HG03135 (cell line): ENCODE measurements at regions not wholly inside any gene's neighbourhood (a gene's known extent, or its start where the extent isn't known, plus 50 kb on each side); places are given as distances from the start of the nearest gene placed in this dataset.

Source experiments
- ATAC-seq: cut with Tn5 transposase; IDR thresholded peaks from one replicate; pipeline ENCODE4 v1.9.1; 2021; ENCODE audit warnings: mild to moderate bottlenecking, moderate library complexity; ENCODE audit not compliant: unreplicated experiment

DNA sequence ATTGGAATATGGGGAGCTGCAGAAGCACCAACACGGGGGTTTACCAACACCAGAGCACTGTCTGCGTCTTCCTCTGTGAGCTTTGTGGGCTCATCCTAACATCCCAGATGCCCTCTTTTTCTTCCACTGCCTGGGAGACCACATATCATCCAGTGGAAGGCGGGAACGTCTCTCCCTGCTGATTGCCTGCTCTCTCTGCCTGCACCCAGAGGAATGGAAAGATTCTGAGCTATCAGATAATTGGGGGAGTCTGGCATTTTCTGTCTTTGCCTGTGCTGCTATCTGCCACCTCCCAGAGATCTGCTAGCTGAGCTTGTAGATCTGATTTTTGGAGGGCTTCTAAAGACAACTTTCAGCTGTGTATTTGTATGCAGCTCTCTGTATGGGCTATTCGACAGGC lies 166.2 kb upstream of the PLXNA2 start:
- ATAC-seq: no peak

DNA sequence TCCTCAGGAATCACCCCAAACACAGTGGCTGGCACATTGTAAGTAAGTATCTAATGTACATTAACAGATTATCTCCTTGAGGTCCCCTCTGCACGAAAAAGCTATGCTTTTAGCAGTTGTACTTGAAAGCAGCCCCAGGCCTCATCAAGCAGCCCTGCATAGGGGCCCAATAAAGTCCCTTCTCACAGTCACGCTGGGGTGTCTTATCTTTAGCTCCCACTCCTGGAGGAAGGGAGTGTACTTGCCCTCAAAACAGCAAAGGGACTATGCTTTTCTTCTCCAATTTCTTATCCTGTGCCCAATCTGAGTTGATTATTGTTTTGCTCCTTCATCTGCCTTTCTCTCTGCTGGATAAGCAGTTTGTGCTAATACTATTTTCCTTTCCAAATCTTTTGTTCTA lies 168.8 kb upstream of the PLXNA2 start:
- ATAC-seq: no peak

DNA sequence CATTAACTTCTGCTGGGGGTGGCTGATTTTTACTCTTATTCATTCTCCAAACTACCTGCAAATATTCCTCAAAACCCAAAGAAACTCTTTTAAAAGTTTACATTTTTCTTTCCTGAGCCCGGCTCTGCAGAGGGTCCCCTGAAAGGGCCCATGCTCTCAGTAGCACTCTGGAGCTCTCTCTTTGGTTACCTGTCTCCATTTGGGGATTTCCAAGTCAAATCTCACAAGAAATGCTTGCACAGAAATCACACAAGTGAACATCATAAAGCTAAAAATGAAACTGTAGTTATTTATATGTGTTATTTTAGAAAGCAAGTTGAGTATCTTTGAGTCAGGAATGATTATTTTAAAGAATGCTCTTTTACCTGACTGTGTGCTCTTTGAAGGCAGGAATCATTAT lies 174.5 kb upstream of the PLXNA2 start:
- no peak for ATAC-seq

DNA sequence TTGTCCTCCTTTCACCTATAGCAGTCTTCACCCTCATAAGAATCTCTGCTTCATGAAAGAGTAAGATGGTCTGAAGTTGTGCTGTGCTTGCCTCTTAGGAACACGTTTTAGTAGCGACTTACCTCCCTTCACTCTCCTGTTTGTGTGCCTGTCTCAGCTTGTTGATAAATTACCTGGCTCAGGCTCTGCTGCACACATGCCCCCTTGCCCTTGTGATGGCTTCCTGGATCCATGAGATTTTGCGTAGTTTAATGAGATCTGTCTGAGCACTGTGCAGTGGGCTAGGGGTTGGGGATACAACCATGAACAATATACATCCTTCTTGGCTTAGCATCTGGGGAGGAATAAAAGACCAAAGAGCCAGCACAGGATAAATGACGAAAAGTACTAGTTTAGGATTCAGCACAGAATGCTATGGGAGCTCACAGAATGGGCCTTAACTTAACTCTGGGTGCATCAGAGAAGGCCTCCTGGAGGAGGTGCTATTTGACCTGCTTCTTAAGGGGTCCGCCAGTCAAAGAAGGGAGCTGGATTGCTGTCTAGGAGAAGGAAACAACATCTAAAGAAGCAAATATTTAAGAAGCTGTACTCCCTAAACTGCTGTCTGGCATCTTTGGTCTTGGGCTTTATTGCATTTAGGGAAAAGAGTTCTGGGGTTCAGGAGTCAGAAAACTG lies 175.7 kb upstream of the PLXNA2 start:
- no peak for ATAC-seq

DNA sequence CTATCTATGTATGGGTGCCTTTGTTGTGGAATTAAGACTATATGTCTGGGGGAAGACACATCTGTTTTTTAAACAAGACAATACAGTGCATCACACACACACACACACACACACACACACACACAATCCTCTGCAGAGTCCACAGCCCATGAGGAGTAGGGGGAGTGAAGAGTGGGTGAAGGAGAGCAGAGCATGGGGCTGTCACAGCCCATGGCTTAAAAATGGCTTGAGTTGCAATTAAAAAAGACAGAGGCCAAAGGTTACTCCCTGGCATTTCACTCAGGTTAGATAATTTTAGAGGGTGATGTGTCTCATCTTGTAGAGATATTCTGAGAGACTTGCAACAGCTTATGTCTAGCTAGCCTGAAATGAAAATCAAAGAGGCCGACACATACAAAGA lies 176.5 kb upstream of the PLXNA2 start:
- no peak for ATAC-seq

DNA sequence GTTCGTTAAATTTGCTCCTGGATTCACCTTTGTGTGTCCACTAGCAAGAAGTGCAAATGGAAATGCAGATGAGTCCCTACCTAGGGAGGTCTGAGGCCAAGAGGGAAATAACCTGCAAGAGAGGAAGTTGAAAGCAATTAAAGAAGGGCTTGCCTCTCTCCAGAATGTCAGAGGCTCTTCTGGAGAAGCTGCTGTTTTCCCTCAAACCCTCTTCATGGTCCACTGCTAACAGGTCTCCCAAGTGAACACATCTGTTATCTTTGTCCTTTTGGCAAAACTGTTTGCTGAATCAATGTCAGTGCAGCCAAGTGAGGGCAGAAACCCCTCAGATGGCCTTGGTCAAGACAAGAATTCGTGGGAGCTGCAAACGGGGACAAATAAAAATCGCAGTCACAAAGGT lies 177.3 kb upstream of the PLXNA2 start:
- no peak for ATAC-seq

DNA sequence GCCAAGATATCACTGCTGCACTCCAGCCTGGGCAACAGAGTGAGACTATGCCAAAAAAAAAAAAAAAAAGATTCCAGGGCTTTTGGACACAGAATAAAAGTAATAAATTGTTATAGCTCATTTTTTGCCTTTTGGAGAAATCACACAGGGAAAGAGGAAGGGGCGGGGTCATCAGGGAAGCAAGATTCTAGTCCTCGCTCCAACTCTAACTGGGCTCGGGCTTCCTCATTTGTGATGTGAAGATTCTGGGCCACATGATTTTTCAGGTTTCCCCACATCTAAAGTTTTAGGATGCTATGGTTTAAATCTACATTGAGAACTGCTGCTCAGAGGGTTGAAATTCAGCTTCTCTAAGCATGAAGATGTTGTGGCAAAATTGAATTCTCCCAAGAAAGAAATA lies 179.3 kb upstream of the PLXNA2 start:
- ATAC-seq: no peak

DNA sequence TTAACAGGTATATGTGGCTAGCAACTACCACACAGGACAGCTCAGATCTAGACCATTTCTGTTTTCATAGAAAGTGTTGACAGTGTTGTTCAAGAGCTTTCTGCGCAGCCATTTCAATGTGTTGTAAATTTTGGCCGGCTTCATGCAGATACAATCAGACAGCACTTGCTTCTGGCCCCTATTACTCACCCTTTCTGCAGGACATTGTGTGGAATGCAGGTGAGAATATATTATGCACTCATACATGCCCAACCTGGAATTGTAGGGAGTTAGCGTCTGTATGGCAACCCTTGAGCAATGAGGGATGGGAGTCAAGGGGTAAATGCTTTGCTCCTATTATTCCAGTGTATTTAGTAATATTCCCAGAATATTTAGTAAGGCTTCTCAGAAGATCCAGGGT lies 180.9 kb upstream of the PLXNA2 start:
- no peak for ATAC-seq

DNA sequence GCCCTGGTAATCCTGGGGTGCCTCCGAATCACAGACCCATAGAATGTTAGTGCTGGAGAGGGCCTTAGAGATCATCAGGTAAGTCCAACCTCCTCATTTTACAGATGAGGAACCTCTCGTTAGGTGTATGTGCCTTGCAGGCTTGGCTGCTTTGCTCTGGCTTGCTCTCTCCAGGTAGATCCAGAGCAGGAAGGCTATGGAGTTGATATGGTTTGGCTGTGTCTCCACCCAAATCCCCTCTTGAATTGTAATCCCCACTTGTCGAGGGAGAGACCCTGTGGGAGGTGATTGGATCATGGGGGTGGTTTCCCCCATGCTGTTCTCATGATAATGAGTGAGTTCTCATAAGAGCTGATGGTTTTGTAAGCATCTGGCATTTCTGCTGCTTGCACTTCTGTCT lies 186.0 kb upstream of the PLXNA2 start:
- no peak for ATAC-seq

DNA sequence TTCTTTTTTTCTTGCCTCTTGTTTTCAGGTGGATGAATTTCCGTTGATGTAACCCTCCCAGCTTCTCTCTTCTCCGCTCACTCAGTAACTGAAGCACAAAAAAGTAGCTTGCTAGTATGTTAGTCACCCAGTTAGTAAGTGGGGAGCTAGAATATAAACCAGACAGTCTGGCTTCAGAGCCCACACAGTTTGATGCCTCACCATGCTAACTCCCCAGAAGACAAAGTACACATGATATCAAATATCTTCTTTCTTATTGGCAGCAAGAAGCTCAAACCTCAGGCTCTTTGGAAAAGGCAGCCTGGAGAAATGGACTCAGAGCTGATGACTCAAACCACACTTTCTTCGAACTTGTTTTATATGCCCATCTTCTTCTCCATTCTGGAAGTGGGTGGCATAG lies 187.5 kb upstream of the PLXNA2 start:
- ATAC-seq: no peak

DNA sequence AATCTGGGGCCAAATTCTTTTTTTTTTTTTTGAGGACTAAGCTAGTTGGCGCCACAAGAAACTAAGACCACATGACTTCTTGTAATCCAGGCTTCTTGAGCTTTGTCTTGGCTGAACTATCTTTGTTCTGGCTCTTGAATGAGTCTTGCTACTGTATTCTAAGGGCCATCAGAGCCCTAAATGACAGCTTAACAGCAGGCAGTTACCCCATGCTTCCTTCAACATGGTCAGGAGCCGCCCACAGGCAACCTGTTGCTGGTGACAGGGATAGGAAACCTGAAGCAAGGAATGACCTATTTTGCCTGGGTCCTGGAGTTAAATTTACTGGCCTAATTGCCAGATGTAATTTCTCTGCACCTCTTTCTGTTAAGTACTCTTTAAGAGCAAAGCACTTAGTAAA lies 188.2 kb upstream of the PLXNA2 start:
- no peak for ATAC-seq

DNA sequence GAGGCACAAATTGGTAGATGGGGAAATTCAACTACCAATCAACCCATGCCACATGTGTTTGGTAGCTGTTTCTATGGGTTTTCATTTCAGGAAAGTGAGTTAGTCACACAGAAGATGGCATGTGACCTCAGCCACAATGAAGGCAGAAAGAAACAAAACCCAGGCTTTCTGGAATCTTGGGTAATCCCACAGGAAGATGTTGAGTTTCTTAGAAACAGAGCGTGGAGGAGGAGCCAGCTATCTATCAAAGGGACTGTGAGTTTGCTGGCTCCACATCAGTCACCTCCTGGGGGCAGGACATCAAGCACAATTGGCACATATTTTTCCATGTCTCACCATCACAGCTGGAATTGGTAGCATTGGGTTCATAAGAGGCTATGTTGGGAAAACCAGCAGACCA lies 188.9 kb upstream of the PLXNA2 start:
- no peak for ATAC-seq

DNA sequence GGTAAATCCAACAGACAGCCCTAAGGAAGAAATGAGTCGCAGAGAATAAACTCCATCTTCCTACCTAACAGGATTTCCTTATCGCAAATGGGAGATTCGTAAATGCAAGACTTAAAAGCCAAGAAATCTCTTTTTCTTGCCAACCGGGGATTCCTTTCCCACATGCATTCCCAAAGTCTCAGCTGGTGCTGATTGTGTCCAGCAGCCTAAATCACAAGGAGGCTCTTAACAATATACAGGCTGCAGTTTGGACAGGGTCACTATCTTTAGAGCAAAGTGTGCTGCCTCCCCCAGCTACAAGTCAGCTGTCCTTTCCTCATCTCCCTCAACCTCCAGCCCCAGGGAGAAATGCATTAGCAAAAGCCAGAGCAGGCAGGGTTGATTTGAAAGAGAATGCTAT lies 189.8 kb upstream of the PLXNA2 start:
- no peak for ATAC-seq

DNA sequence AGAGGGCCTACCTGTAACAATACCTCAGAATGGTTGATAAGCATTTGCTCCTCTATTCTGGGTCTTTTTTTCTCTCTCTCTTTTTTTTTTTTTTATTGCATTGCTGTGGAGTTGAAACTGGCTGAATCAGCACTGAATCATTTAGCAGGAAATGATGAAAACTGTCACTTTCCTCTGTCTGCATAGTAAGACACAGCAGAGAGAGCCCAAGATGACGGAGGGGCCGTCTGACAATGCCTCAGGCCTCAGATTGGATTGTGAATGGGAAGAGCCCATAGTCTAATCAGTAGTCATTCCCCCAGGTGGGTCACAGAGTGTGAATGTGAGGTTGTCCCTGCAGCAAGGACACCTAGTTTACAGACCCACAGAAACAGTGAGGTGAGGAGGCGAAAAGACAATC lies 193.2 kb upstream of the PLXNA2 start:
- ATAC-seq: no peak

DNA sequence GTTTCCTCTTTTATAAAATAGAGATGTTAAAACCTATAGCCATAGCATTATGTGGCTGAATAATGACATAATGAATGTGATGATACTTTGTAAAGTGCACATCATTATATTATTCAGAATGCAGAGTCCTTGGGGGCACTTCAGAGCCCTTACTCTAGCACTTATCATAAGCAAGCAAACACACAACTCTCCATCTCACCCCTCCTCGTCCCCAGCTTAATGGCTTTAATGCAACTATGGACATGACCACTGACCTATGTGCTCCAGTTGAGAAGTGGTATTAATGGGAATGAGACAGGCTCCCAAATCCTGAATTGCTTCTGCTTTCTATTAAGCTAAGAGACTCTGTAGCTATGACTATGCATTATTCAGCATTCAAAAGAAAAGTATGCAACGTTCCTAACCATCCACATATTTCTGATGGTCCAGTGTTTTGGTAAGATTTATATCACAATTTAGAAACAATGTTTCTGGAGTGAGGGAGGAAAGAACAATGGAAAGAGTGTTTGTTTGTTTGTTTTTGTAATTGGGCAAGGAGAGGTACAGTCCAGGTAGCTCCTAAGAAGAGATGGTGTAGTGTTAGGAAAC lies 194.0 kb upstream of the PLXNA2 start:
- ATAC-seq: no peak

DNA sequence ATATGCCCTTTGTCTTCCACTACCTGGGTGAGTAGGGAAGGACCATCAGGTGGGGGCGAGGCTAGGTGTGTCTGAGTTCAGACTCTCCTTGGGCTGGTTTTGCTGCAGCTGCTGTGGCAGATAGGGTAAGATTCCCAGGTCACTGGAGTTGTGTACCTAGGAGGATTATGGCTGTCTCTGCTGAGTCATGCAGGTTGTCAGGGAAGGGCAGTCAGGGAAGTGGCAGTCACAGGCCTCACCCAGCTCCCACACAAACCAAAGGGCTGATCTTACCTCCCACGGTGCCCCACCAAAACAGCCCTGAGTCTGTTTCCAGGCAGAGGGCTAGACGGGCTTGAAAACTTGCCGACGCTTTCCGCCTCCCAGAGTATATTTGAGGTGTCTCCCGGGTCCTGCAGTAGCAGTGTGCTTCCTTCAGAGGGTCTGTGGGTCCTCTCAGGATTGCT lies 201.6 kb upstream of the PLXNA2 start:
- no peak for ATAC-seq

DNA sequence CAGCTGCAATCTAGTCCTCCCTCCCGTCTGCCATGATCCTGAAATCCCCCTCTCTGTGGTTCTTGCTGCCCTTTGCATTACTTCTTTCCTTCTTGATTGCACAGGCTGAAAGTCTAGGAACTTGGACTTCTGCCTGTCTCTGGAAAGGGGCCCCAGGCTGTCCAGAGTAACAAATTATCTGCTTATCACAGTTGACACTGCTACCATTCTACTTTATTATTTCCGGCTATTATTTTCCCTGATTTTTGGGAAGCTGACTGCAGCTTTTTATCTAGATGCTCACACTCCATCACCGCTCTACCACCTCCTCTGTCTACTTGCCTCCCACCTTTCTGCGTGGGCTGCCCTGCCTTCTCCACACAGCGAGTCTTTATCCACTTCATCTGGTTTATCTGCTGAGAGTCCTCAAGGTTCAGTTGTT lies 202.1 kb upstream of the PLXNA2 start:
- no peak for ATAC-seq

DNA sequence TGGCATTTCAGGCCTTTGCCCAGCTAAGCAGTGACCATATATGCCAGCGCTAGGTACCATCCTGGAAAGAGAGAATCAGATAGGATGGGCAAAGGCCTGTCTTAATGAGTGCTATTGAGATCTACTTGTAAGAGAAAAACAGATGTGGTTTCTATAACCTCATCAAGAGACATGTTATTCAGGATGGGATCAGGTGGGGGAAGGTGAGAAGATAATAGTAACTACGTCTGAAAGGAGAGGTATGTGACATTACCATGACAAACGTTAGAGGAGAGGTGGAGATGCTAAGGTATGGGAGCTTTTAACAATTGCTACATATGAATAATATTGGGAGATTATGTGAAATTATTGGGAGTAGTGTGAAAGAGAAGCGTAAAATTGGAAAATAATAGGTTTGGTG lies 204.2 kb upstream of the PLXNA2 start:
- ATAC-seq: no peak

DNA sequence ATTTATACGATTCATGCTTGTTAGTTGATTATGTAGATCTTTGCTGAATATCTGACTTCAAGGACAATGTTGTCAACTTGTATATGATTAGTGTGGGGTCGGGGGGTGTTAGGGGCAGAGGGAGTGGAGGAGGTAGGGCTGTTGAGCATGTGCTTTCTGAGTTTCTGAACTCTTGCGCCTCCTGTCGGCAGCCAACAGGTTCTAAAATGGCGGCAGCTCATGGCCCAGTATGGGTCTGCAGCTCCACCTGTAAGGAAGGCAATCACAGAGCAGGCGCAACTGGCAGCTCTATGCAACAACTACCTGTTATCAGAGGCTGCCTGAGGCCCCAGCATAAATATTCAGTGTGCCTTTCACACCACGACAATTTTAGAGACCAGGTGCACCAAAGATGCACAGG lies 205.8 kb upstream of the PLXNA2 start:
- ATAC-seq: no peak

DNA sequence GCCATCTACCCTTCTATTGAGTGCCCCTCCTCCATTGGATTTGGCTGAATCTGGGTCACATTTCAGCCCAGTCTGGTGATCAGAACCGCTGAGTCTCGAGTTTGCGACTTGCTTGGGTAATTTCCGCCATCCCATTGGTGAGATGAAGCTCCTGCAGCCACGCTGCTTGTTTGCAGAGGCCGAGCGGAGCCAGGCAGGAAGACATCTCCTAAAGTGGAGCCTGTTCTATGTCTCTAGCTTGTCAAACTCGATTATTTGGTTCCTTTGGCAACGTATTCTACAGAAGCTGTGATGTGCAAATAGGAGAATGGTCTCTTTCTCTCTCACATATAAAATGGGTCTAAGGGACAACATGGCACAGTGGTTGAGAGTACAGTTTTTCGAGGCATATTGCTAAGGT lies 206.8 kb upstream of the PLXNA2 start:
- ATAC-seq: no peak

DNA sequence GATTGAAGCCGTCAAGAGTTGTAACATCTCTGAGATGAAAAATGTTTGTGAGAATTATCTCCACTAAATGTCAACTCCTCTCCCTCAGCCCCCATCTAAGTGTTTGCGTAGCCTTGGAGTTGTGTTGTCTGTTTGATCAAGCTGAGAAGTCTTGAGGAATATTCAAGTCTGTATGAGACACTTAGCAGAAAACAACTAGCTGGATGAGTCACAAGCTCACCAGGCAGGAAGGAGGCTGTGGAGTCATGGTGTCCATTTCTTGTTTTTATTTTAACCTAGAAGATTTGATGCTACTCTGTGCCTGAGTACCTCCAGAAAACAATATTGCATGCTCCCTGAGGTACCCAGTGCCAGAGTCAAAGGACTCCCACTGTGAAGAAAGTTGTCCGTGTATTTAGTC lies 211.6 kb upstream of the PLXNA2 start:
- no peak for ATAC-seq

DNA sequence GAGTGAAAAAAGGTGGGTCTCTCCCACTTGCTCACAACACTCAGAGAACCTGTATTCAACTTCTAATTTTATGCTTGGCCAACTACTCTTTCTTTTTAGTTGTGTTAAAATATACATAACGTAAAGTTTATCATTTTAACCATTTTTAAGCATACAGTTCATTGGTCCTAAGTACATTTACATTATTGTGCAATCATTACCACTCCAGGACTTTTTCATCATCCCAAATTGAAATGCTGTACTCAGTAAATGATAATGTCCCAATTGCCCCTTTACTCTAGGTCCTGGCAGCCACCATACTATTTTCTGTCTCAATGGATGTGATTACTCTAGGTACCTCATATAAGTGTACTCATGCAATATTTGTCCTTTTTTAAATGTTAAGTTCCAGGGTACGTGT lies 212.3 kb upstream of the PLXNA2 start:
- no peak for ATAC-seq

DNA sequence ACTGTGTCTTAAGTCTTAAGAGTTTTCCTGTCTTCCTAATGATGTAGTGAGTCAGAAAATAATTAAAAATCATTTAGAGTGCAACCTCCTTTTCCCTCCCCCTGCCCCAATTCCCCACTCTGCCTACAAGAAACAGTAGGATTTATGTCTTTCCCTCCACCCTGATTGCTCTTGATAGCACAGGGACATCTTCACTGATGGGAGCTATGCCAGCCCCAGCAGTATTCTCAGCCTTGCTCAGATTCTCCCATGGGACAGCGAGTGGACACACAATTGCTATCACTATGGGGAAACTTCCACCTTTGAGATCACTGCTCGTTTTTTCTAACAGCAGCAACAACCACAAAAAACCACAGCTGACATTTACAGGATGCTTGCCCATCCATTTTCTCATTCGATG lies 216.6 kb upstream of the PLXNA2 start:
- ATAC-seq: no peak
